DOHH2 (cell line): ENCODE measurements at regions not wholly inside any gene's neighbourhood (a gene's known extent, or its start where the extent isn't known, plus 50 kb on each side); places are given as distances from the start of the nearest gene placed in this dataset.

Experiments used
- CTCF ChIP-seq: fragments of 200-600 bp; sonication (generic); IDR thresholded peaks from one replicate; pipeline ENCODE4 v1.5.1; 2014; ENCODE audit warnings: antibody characterized with exemption, mild to moderate bottlenecking, low read depth, low read length; ENCODE audit not compliant: poor library complexity, severe bottlenecking
- EZH2phosphoT487 ChIP-seq: fragments of 200-600 bp; sonication (generic); IDR thresholded peaks from 2 replicates; pipeline ENCODE4 v1.6.1; 2017; ENCODE audit warnings: borderline replicate concordance, mild to moderate bottlenecking, antibody characterized with exemption, low read length, moderate library complexity, mixed read lengths

GRCh38 chr7:82602066-82602465, 158.5 kb upstream of the CACNA2D1 start:
- TF ChIP-seq CTCF: no peak
- no peak for TF ChIP-seq EZH2phosphoT487
